ENCODE measurements at regions not wholly inside any gene's neighbourhood (a gene's known extent, or its start where the extent isn't known, plus 50 kb on each side); places are given as distances from the start of the nearest gene placed in this dataset.

DNA sequence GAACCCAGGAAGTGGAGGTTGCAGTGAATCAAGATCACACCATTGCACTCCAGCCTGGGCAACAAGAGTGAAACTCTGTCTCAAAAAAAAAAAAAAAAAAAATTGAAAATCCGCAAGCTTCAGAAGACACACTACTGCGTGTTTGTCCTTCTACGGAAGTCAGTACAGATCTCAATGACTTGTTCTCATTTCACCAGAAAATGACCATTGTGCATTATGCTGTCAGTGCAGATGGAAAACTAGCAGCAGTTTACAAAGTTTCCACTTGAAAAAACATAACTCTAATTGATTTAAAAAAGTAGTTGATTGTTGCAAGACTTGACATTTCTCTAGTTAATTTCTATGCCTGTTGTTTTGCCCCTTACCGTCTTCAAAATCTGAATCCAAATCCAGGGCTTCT, 298.0 kb upstream of the DMRT1 start:
- H3K36me3 Mint-ChIP-seq = peaks cover 23% of the 10 kb centered on the region
- H3K4me3 Mint-ChIP-seq = no peak overlapping the region
- peaks cover 4% of the 10 kb centered on the region for H3K9me3 Mint-ChIP-seq
- H3K27me3 Mint-ChIP-seq = no peaks in the 10 kb centered on the region
- no peak overlapping the region for H3K27ac Mint-ChIP-seq
- H3K4me1 Mint-ChIP-seq = peaks cover 50% of the 10 kb centered on the region

DNA sequence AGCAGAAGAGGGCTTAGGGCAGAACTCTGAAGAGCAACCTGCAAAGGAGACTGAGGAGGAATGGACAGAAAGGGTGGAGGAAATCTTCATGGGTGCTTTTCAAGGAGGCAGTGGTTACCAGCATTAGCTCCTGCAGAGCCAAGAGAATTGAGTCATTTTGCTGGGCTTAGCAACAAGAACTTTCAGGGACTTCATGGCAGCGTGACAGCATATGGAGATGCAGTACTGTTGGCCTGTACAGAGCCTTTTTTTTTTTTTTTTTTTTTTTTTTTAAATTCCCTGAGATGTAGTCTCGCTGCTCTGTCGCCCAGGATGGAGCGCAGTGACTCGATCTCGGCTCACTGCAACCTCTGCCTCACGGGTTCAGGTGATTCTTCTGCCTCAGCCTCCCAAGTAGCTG, 296.0 kb upstream of the DMRT1 start:
- peaks cover 18% of the 10 kb centered on the region for H3K36me3 Mint-ChIP-seq
- no peak overlapping the region for H3K27ac Mint-ChIP-seq
- no peak overlapping the region for H3K4me3 Mint-ChIP-seq
- no peaks in the 10 kb centered on the region for H3K9me3 Mint-ChIP-seq
- H3K27me3 Mint-ChIP-seq = no peaks in the 10 kb centered on the region
- H3K4me1 Mint-ChIP-seq = peaks cover 47% of the 10 kb centered on the region

DNA sequence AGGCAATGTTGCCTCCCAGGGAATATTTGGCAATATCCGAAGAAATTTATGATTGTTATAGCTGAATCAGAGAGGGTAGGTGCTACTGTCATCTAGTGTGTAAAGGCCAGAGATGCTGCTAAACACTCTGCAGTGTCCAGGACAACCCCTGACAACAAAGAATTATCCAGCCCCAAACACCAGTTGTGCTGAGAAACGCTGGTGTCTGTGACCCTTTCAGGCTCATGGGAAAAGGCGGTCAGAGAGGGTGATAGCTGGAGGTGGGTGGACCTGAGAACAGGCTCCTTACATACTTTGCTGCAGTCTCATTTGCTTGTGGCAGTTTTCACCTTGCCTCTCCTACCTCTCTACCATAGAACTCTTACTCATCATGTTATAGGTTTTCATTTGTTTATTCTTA, 295.3 kb upstream of the DMRT1 start:
- Mint-ChIP-seq H3K4me3 (no peak overlapping the region), H3K27me3 (no peaks in the 10 kb centered on the region), H3K27ac (no peak overlapping the region), H3K36me3 (peaks cover 11% of the 10 kb centered on the region), H3K9me3 (no peaks in the 10 kb centered on the region), H3K4me1 (peaks cover 41% of the 10 kb centered on the region)

DNA sequence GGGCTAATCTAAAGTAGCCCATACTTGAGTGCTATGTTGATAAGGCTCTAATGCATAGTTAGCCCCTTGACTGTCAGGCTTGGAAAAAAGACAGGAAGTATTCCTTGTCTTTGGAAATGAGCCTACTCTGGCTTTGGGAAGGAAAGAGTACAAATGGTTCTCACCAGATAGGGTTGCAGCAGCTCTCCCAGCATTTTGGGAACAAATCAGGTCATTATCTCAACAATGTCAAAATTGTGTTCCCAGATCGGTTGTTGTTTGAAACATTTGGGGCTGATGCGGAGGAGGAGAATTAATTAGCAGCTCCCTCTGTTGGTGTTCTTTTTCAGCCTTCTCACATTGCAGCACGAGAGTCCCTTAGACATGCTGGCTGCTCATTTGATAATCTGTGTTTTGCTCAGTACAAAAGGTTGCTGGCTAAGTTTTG, 294.7 kb upstream of the DMRT1 start:
- Mint-ChIP-seq H3K4me3 (peak overlapping the region; percentile 23), H3K4me1 (peaks cover 38% of the 10 kb centered on the region), H3K27me3 (no peaks in the 10 kb centered on the region), H3K36me3 (peaks cover 8% of the 10 kb centered on the region), H3K27ac (peak overlapping the region; percentile 76), H3K9me3 (no peaks in the 10 kb centered on the region)

DNA sequence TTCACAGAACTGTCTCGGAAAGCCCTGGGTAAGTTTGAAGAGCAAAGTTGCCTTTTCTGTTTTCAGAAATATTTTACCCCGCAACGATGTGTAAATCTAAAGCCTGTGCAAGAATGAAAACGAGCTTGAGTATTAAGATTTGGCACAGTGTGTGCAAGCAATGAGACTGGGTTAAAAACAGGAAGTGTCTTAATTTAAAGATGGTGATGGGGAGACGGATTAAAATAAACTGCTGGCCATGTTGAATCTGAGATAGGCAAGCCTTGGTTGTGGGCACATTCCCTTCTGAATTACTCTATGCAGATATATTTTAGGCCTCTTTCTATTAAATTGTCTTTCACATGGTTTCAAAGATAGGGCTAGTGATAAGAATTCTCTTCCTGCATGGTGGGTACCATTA, 294.2 kb upstream of the DMRT1 start:
- Mint-ChIP-seq H3K4me3 (no peak overlapping the region), H3K4me1 (peaks cover 37% of the 10 kb centered on the region), H3K36me3 (peaks cover 8% of the 10 kb centered on the region)

DNA sequence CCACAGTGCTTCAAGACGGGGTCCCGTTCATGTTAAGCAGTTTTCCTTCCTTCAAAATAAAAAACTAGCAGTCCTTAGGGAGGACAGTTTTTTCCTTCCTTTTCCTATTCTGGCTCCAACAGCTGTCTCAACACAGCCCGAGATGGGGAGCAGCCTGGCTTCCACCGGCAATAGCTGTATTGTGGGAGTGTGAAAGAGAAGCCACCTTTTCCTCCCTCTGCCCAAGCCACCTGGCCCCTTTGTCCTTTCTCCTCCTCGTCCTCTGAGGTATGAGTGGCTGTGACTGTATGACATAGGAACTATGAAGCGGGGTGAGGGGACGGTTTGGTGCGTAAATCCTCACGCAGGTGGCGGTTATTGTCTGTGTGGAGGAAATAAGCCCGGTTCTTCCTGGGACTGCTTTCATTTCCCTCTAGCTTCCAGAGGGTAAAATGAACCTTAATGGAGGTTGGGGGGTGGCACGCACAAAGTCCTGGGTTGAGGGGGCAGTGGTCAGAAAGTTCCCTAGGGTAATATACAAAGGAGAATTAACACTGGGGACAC, 292.0 kb upstream of the DMRT1 start:
- H3K4me1 Mint-ChIP-seq = peaks cover 27% of the 10 kb centered on the region
- no peak overlapping the region for H3K4me3 Mint-ChIP-seq
- no peak overlapping the region for H3K27ac Mint-ChIP-seq
- no peaks in the 10 kb centered on the region for H3K9me3 Mint-ChIP-seq
- no peaks in the 10 kb centered on the region for H3K27me3 Mint-ChIP-seq
- peaks cover 2% of the 10 kb centered on the region for H3K36me3 Mint-ChIP-seq

More for the DNA sequence above, 294.2 kb upstream of the DMRT1 start:
- Mint-ChIP-seq H3K27me3 (no peaks in the 10 kb centered on the region), H3K27ac (peak overlapping the region; percentile 76), H3K9me3 (no peaks in the 10 kb centered on the region)

DNA sequence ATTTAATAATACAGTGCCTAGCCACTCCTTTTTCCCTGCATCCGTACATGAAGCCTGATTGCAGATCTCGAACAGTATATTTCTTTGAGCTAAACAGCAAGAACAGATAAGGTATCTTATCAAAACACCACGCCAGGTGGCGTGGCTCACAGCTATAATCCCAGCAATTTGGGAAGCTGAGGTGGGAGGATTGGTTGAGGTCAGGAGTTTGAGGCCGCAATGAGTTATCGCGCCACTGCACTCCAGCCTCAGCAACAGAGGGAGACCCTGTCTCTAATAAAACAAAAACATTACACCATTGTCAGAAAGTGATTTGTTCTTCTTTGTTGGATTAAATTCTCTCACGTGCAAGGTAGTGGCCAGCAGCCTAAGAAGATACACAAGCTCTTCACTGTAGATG, 291.2 kb upstream of the DMRT1 start:
- Mint-ChIP-seq H3K9me3 (no peaks in the 10 kb centered on the region), H3K4me1 (peaks cover 19% of the 10 kb centered on the region), H3K27me3 (no peaks in the 10 kb centered on the region), H3K27ac (no peak overlapping the region), H3K36me3 (no peaks in the 10 kb centered on the region), H3K4me3 (no peak overlapping the region)

DNA sequence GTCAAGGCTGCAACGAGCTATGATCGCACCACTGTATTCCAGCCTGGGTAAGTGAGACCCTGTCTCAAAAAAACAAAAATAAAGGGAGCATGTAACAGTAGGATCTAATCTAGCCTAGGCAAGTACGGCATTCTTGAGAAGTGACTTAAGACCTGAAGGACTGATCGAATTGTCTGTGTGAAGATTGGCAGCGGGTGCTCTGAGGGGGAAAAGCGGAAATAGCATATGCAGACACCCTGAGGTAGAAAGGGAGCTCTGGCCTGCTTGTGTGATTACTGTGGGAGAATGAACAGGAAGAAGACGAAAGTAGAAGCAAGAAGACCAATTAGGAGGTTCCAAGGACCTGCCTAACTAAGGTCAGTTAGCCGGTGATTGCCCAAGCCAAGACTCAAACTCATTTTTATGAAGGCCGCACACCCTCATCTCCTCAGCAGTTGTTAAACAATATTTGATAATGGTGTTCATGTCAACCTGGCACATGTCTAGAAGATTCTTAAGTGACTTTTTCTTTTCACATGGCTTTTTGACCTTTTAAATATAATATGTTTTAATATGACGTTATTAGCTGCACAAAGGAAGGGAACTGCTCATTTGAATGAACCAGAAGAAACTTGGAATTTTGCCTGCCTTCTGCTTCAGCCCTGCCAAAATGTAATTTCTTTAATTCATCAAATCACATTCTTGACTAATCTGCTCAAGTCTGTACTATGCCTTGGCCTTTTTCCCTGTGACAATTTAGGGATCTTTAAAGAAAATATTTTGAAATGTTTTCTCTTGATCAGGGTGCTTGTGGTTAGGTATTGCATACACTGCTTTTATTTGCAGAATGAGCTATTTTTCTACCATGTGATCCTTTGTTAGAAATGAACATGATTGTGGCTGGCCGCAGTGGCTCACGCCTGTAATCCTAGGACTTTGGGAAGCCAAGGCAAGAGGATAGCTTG, 289.2 kb upstream of the DMRT1 start:
- Mint-ChIP-seq H3K27ac (peak overlapping the region; percentile 18), H3K36me3 (no peaks in the 10 kb centered on the region), H3K27me3 (no peaks in the 10 kb centered on the region), H3K4me3 (no peak overlapping the region), H3K9me3 (no peaks in the 10 kb centered on the region), H3K4me1 (peaks cover 20% of the 10 kb centered on the region)

DNA sequence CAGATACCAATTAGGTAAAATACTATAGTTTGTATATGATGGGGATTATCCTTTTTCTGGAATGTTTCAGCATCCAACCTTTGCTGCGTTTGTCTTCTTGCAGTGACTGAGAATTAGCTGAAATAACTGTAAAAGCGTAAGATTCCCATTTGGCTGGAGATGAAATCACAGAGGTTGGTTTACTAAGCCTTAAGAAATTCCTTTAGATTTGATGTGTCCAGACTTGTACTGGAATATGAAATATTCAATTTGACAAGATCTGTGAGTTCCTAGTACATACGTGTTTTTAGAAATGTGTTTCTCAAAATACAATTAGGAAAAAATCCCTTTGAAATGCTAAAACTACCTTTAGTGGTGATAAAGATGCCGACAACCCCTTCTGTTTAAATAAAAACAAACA, 286.0 kb upstream of the DMRT1 start:
- Mint-ChIP-seq H3K27ac (no peak overlapping the region), H3K4me1 (peaks cover 37% of the 10 kb centered on the region), H3K9me3 (no peaks in the 10 kb centered on the region), H3K27me3 (no peaks in the 10 kb centered on the region), H3K36me3 (peaks cover 1% of the 10 kb centered on the region), H3K4me3 (no peak overlapping the region)

DNA sequence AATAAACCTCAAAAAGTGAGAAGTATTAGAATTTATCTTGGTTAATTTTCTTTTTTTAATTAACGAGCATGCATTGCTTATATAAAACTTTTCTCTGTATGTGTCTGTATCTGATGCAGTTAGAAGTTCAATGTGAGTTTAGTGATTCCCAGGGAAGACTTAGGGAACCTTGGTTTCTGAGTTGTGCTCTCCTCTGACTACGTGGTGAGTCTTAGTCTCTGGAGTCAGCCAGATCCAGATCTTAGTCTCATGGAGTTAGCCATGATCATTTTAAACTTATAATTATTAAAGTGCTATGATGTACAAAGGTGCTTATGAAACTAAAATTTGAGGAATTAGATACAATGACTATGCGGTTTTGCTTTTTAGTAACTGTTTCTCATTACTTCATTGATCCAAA, 285.3 kb upstream of the DMRT1 start:
- Mint-ChIP-seq H3K9me3 (no peaks in the 10 kb centered on the region), H3K4me3 (no peak overlapping the region), H3K36me3 (peaks cover 3% of the 10 kb centered on the region), H3K27me3 (no peaks in the 10 kb centered on the region), H3K27ac (no peak overlapping the region), H3K4me1 (peaks cover 44% of the 10 kb centered on the region)

DNA sequence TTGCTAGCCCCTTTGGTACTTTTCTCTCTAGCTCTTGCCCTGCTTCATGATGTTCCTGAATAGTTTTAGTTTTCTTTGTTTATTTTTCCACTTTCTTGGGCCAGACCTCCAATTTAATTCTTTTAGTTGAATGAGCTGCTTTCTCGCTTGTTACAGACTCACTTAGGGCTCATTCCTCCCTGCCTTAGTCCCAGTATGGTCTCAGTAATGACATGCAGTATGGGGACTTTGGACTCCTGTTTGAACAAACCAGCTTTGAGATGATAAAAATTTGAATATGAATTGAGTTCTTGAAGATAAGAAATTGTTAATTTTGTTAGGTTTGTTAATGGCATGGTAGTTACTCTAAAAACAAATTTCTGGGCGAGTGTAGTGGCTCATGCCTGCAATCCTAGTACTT, 284.8 kb upstream of the DMRT1 start:
- no peaks in the 10 kb centered on the region for H3K27me3 Mint-ChIP-seq
- H3K27ac Mint-ChIP-seq = no peak overlapping the region
- H3K36me3 Mint-ChIP-seq = peaks cover 3% of the 10 kb centered on the region
- no peak overlapping the region for H3K4me3 Mint-ChIP-seq
- no peaks in the 10 kb centered on the region for H3K9me3 Mint-ChIP-seq
- peaks cover 47% of the 10 kb centered on the region for H3K4me1 Mint-ChIP-seq

DNA sequence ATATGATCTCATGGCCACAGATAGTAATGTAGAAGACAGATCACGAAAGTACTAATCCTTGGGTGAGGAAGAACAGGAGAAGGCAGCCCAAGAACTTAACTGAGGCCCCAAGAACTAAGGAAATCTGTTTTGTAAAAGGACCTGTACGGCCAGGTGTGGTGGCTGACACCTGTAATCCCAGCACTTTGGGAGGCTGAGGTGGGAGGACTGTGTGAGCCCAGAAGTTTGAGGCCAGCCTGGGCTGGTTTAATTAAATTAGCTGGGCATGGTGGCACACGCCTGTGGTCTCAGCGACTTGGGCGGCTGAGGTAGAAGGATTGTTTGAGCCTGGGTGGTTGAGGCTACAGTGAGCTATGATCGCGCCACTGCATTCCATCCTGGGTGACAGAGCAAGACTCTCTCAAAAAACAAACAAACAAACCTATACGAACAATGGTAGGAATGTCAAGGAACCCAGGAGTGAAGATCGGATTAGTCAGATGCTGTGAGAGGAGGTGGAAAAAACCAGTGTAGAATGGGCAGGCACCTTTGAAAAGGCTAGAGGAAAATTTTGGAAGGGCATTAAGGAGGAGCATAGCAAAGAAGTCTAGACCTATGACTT, 283.8 kb upstream of the DMRT1 start:
- no peaks in the 10 kb centered on the region for H3K27me3 Mint-ChIP-seq
- H3K27ac Mint-ChIP-seq = no peak overlapping the region
- H3K4me1 Mint-ChIP-seq = peaks cover 47% of the 10 kb centered on the region
- H3K9me3 Mint-ChIP-seq = no peaks in the 10 kb centered on the region
- H3K36me3 Mint-ChIP-seq = peaks cover 3% of the 10 kb centered on the region
- no peak overlapping the region for H3K4me3 Mint-ChIP-seq

DNA sequence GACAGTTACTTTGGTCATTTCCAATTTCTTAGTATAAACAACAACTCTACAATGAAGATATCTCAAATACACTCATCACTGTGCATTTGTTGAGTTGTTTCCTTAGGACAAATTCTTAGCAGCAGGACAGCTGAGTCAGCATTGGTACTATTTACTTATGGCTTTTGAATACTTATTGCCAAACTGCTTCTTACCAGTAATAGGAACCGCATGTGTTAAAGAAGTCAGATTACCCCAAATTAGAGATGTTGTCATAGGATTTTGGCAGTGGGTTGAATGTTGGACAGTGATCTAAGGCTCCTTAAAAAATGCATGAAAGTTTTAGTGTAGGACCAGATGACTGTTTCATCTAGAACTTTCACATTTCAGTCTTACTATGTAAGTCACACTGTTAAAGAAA, 280.1 kb upstream of the DMRT1 start:
- no peaks in the 10 kb centered on the region for H3K27me3 Mint-ChIP-seq
- no peak overlapping the region for H3K4me3 Mint-ChIP-seq
- H3K4me1 Mint-ChIP-seq = peaks cover 53% of the 10 kb centered on the region
- H3K27ac Mint-ChIP-seq = no peak overlapping the region
- H3K9me3 Mint-ChIP-seq = no peaks in the 10 kb centered on the region
- H3K36me3 Mint-ChIP-seq = peaks cover 12% of the 10 kb centered on the region

DNA sequence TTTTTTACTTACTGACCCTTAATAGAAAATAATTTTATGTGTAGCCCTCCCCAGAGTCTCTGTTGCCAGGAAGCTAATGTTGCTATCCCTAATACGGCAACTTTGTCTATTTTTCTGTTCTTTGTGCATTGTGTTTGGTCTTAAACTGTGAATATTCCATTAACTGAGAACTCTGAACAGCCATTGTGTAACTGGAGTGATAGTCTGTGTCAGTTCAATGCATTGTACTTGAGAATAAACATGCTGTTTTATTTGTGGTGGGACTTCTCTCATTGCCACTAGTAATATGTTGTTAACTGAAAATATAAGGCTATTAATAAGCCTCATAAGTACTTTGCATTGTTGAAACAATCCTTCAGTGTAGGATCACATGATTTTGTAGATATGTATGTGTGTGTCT, 278.3 kb upstream of the DMRT1 start:
- no peaks in the 10 kb centered on the region for H3K27me3 Mint-ChIP-seq
- no peaks in the 10 kb centered on the region for H3K9me3 Mint-ChIP-seq
- H3K27ac Mint-ChIP-seq = no peak overlapping the region

DNA sequence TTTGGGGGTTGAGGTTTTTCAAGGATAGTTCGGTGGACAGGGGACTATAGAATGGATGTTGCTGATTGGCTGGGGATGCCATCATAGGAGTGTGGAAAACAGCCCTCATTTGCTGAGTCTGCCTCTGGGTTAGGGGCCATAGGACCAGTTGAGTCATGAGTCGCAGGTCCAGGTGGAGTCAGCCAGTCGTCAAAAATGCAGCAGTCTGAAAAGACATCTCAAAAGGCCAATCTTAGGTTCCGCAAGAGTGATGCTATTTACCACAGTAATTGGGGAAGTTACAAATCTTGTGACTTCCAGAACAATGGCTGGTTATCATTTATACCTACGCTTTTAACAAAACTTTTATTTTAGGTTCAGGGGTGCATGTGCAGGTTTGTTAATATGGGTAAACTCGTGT, 276.0 kb upstream of the DMRT1 start:
- H3K4me3 Mint-ChIP-seq = no peak overlapping the region
- peaks cover 13% of the 10 kb centered on the region for H3K36me3 Mint-ChIP-seq
- no peak overlapping the region for H3K27ac Mint-ChIP-seq
- no peaks in the 10 kb centered on the region for H3K27me3 Mint-ChIP-seq
- H3K4me1 Mint-ChIP-seq = peaks cover 62% of the 10 kb centered on the region
- H3K9me3 Mint-ChIP-seq = no peaks in the 10 kb centered on the region

More for the DNA sequence above, 278.3 kb upstream of the DMRT1 start:
- no peak overlapping the region for H3K4me3 Mint-ChIP-seq
- peaks cover 15% of the 10 kb centered on the region for H3K36me3 Mint-ChIP-seq
- H3K4me1 Mint-ChIP-seq = peaks cover 65% of the 10 kb centered on the region

DNA sequence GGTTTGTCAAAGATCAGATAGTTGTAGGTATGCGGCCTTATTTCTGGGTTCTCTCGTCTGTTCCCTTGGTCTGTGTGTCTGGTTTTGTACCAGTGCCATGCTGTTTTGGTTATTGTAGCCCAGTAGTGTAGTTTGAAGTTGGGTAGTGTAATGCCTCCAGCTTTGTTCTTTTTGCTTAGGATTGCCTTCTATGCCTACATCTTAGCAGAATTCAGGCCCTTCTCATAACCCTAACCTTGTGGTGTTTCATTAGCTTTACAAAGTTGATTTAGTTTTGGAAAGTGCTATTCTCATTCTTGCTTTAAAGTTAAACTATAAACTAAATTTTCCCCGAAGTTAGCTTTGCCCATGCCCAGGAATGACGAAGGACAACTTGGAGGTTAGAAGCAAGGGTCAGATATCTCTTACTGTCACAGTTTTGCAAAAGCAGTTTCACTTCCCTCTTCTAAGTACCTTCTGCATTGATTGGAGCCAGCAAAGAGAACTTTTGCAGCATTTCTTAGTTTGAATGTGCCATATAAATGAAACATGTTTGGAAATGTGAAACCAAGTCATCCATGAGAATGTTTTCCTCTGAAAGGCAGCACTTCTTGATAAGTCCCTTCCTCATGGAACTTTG, 274.3 kb upstream of the DMRT1 start:
- no peak overlapping the region for H3K27ac Mint-ChIP-seq
- H3K4me3 Mint-ChIP-seq = no peak overlapping the region
- H3K4me1 Mint-ChIP-seq = peaks cover 58% of the 10 kb centered on the region
- no peaks in the 10 kb centered on the region for H3K27me3 Mint-ChIP-seq
- H3K36me3 Mint-ChIP-seq = peaks cover 11% of the 10 kb centered on the region
- no peaks in the 10 kb centered on the region for H3K9me3 Mint-ChIP-seq
